NCI-H748 (cell line): ENCODE measurements at regions not wholly inside any gene's neighbourhood (a gene's known extent, or its start where the extent isn't known, plus 50 kb on each side); places are given as distances from the start of the nearest gene placed in this dataset.
"Not testable (repeated sequence)": the region's sequence is repeated elsewhere in the genome, so short reads cannot be mapped to it uniquely, and the experiment has no call there.

Source experiments
- DNase-seq: peaks from one replicate; lab custom pipeline; 2025; ENCODE audit not compliant: unreplicated experiment; lab: John Stamatoyannopoulos, UW

DNA sequence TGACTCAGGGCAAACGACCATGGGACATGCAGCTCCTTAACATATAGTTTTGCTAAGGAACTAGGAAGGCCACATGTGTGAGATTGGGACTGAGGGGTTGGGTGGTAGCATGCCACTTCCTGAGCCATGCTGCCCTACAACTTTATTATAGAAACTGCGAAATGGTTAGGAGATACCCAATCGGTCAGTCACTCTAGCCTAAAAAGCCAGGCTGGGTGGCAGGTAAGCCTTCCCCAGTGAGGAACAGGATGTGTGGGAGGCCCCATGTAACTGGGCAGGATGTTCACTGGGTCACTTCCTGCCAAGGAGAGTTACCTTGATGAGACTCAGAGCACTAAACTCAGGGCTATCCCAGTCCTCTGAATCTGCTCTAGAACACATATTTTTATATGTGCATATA, 123.5 kb downstream of the MAP3K7 start:
- no peak for DNase-seq

DNA sequence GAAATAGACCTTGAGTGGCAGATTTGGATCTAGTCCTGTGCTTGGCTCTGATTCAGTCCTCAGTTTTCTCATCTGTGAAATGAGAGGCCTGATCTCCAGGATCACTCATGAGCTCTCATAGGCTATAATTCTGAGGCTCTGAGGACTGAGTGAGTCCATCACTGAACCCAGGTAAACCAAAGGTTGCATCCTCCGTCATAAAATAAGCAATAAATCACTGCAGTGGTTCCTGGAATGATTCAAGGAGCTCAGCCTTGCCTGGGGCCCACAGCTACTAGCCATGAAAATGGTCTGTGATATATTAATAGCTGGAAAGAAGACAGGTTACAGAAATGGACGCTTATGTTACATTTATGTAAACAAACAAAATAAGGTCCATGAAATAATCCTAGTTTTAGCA, 124.8 kb downstream of the MAP3K7 start:
- DNase-seq = no peak

DNA sequence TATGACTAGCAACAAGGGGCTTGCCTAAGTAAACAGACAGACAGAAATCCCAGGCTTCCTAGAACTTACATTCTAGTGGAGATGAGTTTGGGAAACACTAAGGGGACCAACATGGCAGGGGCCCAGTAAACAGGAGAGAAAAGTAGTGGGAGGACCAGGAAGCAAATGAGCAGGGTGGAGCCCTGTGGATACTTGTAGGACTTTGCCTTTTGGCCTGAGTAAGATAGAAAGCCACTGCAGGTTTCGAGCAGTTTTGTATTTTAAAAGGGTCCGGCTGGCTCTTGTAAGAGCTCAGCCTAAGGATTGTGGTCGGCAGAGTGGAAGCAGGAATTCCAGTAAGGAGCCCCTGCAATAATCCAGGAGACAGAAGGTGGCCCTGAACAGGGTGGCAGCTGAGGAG, 125.5 kb downstream of the MAP3K7 start:
- DNase-seq = no peak

DNA sequence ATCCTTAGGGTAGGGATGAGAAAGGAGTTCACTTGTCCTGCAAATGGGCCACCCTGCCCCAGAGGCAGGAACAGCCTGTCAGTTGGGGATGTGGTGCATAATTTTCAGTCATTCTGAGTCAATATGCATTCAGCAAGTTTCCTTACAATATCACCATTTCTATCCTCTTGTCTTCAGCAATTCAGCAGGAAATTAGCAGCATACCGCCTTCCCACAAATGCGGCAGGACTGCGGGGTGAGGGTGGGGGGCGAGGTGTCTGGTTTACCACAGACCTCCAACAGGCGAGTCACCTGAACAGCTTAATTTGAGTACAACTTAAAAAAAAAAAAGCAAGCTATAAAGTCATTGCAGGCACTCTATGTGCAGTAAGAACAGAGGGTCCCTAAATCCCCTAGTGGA, 126.8 kb downstream of the MAP3K7 start:
- no peak for DNase-seq

DNA sequence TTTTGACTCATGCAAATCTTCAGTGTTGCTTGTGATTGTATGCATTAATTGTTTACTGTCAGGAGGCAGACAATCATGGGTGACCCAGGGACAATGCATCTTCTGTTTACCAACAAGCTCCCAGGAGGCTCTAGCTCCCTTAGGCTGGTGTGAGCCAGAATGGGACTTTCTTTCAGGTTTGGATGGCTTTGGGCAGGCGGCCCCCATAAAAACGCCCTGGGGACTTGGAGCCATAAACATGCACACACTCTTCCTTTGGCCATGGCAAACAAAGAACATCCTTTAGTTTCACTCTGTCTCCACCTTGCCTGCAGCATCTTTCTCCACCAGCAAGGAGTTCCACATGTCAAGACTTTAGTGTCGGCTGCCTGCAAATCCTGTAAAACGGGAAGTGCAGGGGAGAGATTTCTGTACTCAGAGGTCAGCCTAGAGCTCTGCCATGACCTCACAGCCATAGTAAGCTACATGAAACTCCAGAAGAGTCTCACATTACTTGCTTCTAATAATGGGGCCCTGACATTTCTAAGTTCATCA, 127.6 kb downstream of the MAP3K7 start:
- no peak for DNase-seq

DNA sequence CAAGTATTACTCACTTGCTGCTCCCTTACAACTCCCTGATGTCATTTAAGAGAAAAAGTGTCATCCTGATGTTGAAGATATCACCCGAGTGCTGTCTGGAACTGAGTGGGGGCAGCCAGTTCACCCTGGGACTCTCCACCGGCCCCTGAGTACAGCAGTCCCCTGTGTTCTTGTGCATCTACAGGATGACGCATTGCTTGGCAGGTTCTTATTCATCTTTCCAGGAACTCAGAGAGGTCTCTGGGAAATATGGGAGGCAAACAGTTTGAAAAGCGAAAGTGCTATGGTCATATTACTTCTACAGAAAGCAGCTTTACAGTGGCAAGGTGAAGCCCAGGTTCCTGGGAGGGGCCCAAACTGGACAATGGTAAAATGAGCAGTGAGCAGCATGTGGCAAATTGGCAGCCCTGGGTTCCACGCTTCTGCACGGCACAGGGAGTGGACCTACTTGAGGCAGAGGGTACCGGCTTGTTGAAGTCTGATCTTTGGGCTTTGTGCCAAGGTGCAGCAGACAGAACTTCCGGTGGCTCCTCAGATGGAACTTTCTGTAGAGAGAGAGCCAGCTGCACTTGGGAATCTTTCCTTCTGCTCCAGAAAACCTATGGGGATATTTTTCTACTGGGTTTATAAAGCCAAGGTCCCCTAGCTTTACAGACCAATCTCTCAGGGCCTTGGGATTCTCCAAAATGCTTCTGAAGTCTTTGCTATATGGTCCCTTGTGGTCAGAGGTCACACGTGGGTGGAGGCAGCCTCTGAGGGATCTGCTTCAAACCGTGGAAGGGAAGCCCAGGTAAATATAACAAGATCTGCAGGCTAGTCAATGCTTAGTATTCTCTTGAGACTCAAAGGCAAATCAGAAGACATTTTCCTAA, 128.3 kb downstream of the MAP3K7 start:
- peak; percentile 8 for DNase-seq

DNA sequence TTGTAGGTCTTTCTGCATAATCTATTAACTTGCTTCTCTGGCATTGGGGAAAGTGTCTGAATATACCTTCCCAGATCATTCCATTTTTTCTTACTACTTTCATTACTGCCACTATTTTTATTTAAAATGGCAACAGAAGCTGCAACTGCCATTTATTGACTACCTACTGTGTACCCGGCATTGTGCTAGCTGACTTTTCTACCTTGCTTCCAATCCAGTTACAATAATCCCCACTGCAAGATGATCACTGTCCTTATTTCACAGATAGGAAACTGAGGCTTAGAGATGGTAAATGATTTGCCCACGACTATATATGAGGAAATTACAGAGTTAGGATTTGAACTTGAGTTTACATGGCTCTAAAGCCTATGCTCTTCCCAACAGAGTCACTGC, 129.0 kb downstream of the MAP3K7 start:
- DNase-seq = no peak

DNA sequence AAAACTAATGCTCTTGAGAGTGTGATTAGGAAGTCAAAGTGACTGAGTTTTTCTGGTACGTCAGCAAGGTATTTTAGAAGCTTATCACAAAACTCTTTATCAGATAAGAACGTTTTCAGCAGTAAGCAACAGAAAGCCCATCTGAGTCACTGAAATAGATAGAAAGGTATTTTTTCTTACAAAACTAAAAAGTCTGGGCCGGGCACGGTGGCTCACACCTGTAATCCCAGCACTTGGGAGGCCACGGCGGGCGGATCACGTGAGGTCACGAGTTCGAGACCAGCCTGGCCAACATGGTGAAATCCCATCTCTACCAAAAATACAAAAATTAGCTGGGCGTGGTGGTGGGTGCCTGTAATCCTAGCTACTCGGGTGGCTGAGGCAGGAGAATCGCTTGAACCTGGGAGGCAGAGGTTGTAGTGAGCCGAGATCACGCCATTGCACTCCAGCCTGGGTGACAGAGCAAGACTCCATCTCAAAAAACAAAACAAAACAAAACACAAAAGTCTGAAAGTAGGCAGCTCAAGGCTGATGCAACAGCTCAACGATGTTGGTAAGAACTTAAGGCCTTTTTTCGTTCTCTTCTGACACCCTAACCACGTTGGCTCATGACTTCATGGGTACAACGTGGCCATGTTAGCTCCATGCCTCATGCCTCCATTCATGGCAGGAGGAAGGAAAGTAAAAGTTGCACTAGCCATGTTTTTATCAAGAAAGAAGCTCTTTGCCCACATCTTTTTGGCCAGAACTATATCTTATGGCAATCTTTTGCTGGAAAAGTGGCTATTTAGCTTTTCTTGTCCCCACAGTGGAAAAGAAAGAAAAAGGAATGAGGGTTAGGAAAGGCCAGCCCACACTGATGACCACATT, 129.6 kb downstream of the MAP3K7 start:
- not testable (repeated sequence) for DNase-seq

DNA sequence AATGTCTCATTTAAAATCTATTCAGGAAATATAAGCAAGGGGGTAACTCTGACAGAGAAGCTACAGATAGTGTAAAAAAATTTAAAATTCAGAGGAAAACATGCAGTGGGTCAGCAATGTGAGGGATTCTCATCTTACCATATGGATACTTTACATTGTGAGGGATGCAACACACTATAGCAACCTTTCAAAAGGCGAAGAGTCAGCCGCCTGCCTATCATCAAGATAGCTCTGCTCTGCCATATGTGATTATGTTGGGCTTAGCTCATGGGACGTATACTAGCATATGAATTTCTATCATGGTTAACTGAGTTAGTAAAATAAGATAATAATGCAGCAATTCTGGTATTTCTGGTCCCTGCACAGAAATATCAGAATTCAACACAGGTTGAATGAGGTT, 130.9 kb downstream of the MAP3K7 start:
- DNase-seq = no peak

DNA sequence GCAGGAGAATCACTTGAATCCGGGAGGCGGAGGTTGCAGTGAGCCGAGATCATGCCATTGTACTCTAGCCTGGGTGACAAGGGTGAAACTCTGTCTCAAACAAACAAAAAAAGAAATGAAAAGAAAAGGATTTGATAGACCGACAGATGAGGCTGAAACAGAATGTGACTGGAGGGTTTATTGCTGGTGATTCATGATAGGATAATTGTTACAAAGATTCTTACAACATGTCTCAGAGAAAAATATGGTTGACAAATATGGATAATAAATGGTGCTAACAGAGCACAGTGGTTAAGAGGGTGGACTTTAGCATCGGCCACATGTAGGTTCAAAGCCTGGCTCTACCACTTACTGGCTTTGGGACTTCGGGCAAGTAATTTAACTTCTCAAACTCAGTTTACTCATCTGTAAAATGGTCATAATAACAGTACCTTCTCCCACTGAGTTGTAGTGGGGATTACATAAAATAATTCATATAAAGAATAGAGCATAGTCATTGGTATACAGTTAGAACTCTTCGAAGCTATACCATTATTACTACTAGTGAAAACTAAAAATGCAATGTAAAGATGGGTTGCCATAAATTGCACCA, 131.9 kb downstream of the MAP3K7 start:
- no peak for DNase-seq

DNA sequence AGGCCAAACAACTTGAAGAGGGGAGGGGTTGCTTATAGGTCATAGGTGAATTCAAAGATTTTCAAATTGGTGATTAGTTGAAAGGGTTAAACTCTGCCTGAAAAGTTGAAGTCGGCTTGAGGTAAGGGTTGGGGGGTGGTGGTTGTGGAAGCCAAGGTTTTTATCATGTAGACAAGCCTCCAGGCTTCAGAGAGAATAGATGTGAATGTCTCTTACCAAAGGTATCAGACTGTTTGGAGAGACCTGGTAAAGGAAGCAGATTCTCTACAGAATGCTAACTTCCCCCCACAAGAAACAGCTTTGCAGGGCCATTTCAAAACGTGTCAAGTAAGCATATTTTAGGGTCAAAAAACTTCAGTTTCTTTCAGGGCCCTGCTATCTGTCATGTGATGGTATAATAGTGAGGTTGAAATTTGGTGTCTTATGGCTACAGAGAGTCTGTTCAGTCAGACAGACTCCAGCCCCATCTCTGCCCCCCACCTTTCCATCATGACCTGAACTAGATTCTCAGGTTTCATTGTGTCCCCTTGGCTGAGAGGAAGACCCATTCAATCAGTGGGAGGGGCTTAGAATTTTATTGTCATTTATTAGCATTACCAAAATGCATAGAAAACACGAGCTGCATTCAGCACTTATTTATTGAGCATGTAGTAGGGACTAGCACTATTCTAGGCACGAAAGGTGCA, 136.5 kb downstream of the MAP3K7 start:
- no peak for DNase-seq

DNA sequence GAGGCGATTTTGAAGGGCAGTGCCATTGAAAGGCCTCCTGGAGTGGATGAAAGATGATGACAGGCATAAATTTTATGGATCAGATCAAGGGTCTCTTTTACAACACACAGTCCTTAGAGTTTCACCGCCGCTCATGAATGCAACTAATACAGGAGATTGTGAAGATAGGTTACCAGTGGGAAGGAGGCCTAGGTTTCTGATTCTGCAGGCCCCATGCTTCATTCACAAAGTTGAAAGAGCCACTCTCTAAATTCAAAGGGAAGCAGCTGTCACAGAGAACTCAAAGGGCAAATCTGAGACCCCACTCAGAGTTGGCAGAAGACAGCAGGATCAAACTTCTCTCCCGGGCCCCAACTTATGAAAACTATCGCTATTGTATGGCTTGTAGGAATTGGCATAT, 137.6 kb downstream of the MAP3K7 start:
- no peak for DNase-seq

DNA sequence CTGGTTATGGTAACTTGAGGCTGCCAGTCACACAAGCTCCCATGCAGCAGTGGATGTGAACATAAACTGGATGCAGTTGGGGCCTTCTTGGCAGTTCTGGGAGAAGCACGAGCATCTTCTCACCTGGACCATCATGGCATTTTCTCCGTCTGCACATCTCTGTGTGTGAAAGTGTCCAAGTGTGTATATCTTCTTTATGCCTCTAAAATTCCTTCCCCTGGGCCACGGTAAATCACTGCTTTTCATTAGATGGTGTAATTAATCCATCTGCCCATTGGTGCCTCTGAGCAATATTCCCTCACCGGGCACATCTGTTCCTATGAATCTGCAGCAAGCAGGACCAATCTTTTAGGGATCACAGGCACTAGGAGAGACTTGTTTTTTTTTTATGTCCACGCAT, 138.0 kb downstream of the MAP3K7 start:
- DNase-seq = no peak

DNA sequence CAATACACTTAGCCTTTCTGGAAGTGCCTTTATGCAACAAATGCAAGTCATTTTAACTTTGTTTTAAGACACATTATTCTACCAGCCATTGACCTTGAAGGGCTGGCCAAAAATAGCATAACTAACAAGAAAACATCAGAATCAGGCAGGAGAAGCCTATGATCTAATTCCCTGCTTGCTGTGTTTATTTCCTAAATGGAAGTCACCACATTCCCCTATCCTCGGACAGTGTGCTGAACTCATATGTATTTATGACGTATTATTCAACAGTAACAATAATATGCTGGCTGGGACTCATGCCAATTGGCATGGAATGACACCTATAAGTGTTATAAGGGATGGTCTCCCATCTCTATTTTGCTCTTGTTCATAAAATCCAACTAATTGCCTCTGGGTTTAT, 140.7 kb downstream of the MAP3K7 start:
- DNase-seq = peak; percentile 9

DNA sequence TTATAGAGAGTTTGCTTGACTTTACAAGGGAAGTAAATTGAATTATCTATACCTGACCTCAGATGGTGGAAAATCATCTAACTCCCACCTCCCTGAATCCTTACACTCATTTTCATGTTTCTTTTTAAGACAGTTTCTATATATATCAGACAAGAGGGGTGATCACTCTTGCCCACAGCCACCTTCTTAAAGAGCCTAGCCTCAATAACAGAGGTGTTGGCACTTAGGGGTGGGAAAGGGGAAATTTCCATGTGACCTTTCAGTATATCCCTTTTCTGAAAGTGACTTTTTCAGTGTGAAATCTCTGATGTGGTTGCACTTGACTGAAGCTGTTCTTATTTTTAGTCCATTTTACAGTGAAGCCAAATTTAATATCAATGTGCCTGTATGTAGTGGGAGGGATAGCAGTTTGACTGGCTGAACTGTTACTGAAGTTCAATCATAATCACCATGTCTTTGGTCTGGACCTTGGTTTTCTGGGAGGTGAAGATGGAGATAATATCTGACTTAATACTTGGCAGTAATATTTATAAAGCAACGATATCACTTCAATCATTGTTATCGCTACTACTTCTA, 141.3 kb downstream of the MAP3K7 start:
- DNase-seq = no peak

DNA sequence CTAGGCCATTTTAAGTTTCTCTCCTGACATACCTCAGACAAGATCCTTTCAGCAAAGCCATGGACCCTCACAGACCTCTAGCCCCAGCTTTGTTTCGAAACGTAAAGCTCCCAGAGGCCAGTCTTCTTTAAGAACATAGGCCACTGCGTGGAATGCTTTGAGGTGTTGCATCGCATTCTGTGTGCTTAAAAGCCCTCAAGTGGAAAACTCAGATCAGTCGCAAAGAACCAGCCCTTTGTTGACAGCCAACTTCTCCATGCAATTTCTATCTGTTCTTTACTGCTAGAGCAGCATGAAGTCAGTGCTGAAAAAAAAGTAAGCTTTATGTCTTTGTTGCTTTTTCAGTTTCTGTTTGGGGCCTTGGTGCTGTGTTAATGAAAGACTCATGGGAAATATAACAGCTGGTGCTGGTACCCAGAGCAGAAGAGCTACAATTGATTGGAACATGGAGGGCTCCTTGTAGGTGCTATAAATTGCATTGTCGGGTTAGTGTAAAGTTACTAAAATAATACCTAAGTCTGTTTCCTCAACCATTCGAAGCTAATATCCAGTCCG, 142.6 kb downstream of the MAP3K7 start:
- no peak for DNase-seq

DNA sequence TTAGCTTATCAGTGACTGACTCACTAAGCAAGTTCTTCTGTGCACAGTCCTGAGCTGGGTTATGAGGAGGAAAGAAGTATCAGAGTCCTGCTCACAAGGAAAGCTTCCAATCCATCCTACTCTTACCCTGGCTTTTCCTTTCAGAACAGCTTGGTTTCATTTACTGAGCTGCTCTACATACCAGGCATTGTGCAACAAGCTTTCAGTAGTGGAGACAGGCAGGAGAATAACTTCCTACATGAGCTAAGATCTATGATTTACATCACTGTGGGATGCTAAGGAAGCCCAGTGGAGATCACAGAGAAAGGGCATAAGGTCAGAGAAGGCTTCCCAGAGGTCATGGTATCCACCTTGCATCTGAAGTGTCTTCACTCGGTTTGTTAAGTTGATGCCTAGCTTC, 144.5 kb downstream of the MAP3K7 start:
- DNase-seq = no peak

DNA sequence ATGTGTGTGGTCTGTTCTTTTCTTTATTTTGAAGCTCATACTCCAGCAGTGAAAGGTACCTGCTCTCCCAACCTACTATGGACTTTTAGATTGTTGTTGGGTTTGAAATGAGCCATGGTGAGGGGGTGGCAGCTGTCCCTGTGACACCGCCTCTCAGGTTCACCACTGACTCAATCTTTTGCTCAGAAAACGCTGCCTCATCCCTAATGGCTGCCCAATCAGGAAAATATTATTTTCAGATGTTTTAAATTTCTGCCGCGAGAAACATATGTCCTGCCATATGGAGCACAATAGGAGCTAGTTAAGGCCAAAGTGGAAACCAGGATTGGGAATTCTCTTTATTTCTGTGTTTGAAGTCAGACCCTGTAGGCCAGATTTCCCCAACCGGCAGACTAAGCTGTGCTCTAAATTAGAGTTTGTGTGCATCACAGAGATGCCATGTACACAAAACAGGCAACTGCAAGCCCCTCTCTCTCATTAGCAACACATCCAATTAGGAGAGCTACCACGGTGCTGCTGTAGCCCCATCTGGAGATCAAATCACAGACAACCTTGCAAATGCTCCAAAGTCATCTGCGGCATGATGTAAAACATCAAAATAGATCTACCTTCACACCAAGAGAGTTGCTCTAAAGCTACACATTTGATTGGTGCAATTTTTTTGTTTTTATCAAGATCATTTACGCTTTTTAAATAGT, 144.1 kb upstream of the BACH2 start:
- no peak for DNase-seq

DNA sequence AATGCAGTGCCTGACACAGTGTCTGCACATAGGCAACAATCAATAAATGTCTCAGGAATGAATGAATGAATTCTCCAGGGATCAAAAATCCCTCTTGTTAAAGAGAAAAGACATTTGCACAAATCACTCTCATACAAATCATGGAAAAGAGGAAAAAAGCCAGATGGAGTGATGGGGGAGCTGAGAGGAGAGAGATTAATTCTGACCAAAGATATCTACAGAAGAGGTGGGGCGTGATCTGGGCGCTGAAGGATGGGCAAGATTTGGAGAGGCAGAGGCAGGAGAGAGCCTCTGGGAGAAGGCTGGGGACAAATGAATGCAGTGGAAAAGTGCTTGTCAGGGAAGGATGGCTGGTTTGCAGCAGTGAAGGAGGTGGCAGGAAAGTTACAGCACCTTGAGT, 142.9 kb upstream of the BACH2 start:
- DNase-seq = no peak

DNA sequence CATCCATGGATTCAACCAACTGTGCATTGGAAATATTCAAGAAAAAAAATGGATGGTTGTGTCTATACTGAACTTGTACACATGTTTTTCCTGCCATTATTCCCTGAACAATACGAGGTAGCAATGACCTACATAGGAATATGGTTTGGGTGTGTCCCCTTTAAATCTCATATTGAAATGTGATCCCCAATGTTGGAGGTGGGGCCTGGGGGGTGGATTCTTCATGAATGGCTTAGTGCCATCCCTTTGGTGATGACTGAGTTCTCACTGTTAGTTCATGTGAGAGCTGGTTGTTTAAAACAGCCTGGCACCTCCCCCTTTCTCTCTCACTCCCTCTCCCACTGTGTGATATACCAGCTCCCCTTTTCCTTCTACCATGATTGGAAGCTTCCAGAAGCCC, 139.8 kb upstream of the BACH2 start:
- no peak for DNase-seq
